Endothelial cell of umbilical vein (primary cell): ENCODE measurements at regions not wholly inside any gene's neighbourhood (a gene's known extent, or its start where the extent isn't known, plus 50 kb on each side); places are given as distances from the start of the nearest gene placed in this dataset.

ENCODE experiments used
- CTCF ChIP-seq, 2 donors: IDR thresholded peaks; 1 replicate in 1 of 2; 2 replicates in 1 of 2; pipeline ENCODE4 v1.5.1; 2011; ENCODE audit warnings: low read length in 2 of 2, mild to moderate bottlenecking in 2 of 2, moderate library complexity in 2 of 2, control low read depth in 1 of 2, inconsistent platforms in 1 of 2, low read depth in 1 of 2; ENCODE audit not compliant: insufficient read depth in 1 of 2; ENCODE audit errors: extremely low read depth in 1 of 2
- EZH2 ChIP-seq: IDR thresholded peaks from 2 replicates; pipeline ENCODE4 v1.6.1; 2012; ENCODE audit warnings: borderline replicate concordance, low read depth, mild to moderate bottlenecking, moderate library complexity, low read length, inconsistent platforms; ENCODE audit not compliant: severe bottlenecking
- FOS ChIP-seq: IDR thresholded peaks from 2 replicates; pipeline ENCODE4 v1.6.1; 2011; ENCODE audit warnings: mild to moderate bottlenecking, low read length, moderate library complexity, borderline replicate concordance; ENCODE audit not compliant: insufficient read depth
- GATA2 ChIP-seq: IDR thresholded peaks from 2 replicates; pipeline ENCODE4 v1.7.0; 2011; ENCODE audit warnings: low read depth, mild to moderate bottlenecking, moderate library complexity, mixed read lengths, low read length; ENCODE audit not compliant: insufficient read length, insufficient read depth
- JUN ChIP-seq: IDR thresholded peaks from 2 replicates; pipeline ENCODE4 v1.6.1; 2011; ENCODE audit warnings: borderline replicate concordance, low read depth; ENCODE audit not compliant: insufficient read length, insufficient read depth
- MAX ChIP-seq: IDR thresholded peaks from 2 replicates; pipeline ENCODE4 v1.6.1; 2011; ENCODE audit not compliant: insufficient read depth, insufficient read length
- MYC ChIP-seq: IDR thresholded peaks from one replicate; pipeline ENCODE4 v1.6.1; 2011; ENCODE audit warnings: mild to moderate bottlenecking, low read depth, low read length
- POLR2A ChIP-seq: IDR thresholded peaks from 2 replicates; pipeline ENCODE4 v1.6.1; 2012; ENCODE audit warnings: low read depth, mild to moderate bottlenecking, control low read depth, low read length
- POLR2AphosphoS5 ChIP-seq: IDR thresholded peaks from 2 replicates; pipeline ENCODE4 v1.6.1; 2012; ENCODE audit warnings: low read depth, mild to moderate bottlenecking, control low read depth, low read length, moderate library complexity; ENCODE audit not compliant: insufficient read depth

- TF ChIP-seq POLR2AphosphoS5 (no peak), CTCF (IDR thresholded peaks at IDR 0.05; ENCODE audit: extremely low read depth in 1 of 2, insufficient read depth in 1 of 2, low read depth in 1 of 2, low read length in 2 of 2) (no peak), MYC (no peak), EZH2 (no peak), POLR2A (no peak), MAX (no peak), GATA2 (no peak), FOS (no peak), JUN (no peak)
Observed at GRCh38 chr1:170247751-170248521, 102.2 kb downstream of the NTMT2 start.
